ENCODE measurements at regions not wholly inside any gene's neighbourhood (a gene's known extent, or its start where the extent isn't known, plus 50 kb on each side); places are given as distances from the start of the nearest gene placed in this dataset.

DNA sequence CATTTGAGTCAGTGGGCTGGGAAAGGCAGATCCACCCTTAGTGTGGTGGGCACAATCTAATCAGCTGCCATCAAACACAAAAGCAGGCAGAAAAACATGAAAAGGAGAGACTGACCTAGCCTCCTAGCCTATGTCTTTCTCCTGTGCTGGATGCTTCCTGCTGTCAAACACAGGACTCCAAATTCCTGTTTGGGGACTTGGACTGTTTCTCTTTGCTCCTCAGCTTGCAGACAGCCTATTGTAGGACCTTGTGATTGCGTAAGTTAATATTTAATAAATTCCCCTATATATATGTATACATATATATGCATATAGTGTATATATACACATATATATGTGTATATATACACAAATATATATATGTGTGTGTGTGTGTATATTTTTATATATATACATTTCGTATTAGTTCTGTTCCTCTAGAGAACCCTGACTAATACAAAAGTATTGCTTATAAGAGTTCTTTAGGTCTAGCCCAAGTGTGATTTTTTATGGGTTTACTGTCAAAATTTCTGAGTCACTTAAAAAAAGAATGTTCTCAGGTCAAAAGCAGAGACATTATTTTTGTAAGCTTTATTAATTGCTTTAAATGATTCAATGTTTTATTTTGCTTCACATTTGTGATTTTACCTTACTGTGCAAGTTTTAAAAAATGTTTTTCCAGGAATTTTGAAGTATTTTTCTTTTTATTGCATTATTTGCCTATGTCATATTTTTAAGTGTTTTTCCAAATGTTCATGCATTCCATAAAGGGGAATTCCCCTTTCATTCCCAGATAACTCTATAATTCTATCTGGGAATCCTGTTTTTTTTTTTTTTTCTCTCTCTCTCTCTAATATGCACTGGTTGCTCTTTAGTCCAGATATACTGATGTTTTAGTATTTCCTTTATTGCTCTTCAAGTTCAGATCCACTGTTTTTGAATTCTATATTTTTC, 92.1 kb upstream of the ADAMTS5 start:
- H3K4me2 ChIP-seq (ENCODE audit: control insufficient read depth, extremely low read depth, insufficient read depth, low read depth, low read length), result no peak overlapping the region
- H3K4me1 ChIP-seq (ENCODE audit: control insufficient read depth, extremely low read depth, insufficient read depth, low read length), result peaks cover 8% of the 10 kb centered on the region
- FAIRE-seq, result no peak

GRCh38 chr21:27057997-27058396, 91.1 kb upstream of the ADAMTS5 start:
- Histone ChIP-seq H3K4me3 (ENCODE audit: control insufficient read depth in 2 of 3, extremely low read depth in 1 of 3, insufficient read depth in 2 of 3, low read depth in 1 of 3, low read length in 3 of 3) (no peak overlapping the region), H2AFZ (ENCODE audit: control insufficient read depth, low read length) (no peak overlapping the region), H3K9me3 (ENCODE audit: control insufficient read depth, low read depth, low read length) (no peaks in the 10 kb centered on the region), H3K9ac (ENCODE audit: control insufficient read depth, extremely low read depth, insufficient read depth, low read length) (no peak overlapping the region), H3K36me3 (ENCODE audit: control insufficient read depth in 2 of 2, extremely low read depth in 1 of 2, insufficient read depth in 2 of 2, low read length in 2 of 2) (no peaks in the 10 kb centered on the region), H3K27me3 (ENCODE audit: control insufficient read depth, extremely low read depth, insufficient read depth, low read length) (no peaks in the 10 kb centered on the region), H4K20me1 (ENCODE audit: control insufficient read depth, extremely low read depth, insufficient read depth, low read length) (no peaks in the 10 kb centered on the region), H3K79me2 (ENCODE audit: control insufficient read depth, insufficient read depth, low read length) (no peaks in the 10 kb centered on the region), H3K9me1 (ENCODE audit: control insufficient read depth, extremely low read depth, insufficient read depth, low read length) (no peaks in the 10 kb centered on the region), H3K4me2 (ENCODE audit: control insufficient read depth, extremely low read depth, insufficient read depth, low read depth, low read length) (no peak overlapping the region), H3K27ac (ENCODE audit: control insufficient read depth, insufficient read depth, low read length) (no peak overlapping the region), H3K4me1 (ENCODE audit: control insufficient read depth, extremely low read depth, insufficient read depth, low read length) (peaks cover 8% of the 10 kb centered on the region)
- DNase-seq (ENCODE audit: low read depth, low spot score), result no peak
- dilution Hi-C loops (cut with MboI; ENCODE audit: extremely low pct_ligation_motif_present, low sequenced_read_pairs), result no loop called here
- FAIRE-seq, result no peak
- no peak for TF ChIP-seq CTCF (optimal IDR thresholded peaks at IDR 0.05 in 1 of 3, IDR thresholded peaks at IDR 0.05 in 1 of 3, conservative IDR thresholded peaks at IDR 0.05 in 1 of 3; ENCODE audit: extremely low read depth in 1 of 3, insufficient read depth in 2 of 3, low read length in 3 of 3)
- TF ChIP-seq EZH2 (IDR thresholded peaks at IDR 0.05; ENCODE audit: low read length), result no peak

More for the DNA sequence above, 92.1 kb upstream of the ADAMTS5 start:
- Histone ChIP-seq H3K9me3 (ENCODE audit: control insufficient read depth, low read depth, low read length) (no peaks in the 10 kb centered on the region), H3K36me3 (ENCODE audit: control insufficient read depth in 2 of 2, extremely low read depth in 1 of 2, insufficient read depth in 2 of 2, low read length in 2 of 2) (no peaks in the 10 kb centered on the region), H3K9ac (ENCODE audit: control insufficient read depth, extremely low read depth, insufficient read depth, low read length) (no peak overlapping the region), H3K79me2 (ENCODE audit: control insufficient read depth, insufficient read depth, low read length) (no peaks in the 10 kb centered on the region), H3K27ac (ENCODE audit: control insufficient read depth, insufficient read depth, low read length) (no peak overlapping the region), H3K4me3 (ENCODE audit: control insufficient read depth in 2 of 3, extremely low read depth in 1 of 3, insufficient read depth in 2 of 3, low read depth in 1 of 3, low read length in 3 of 3) (no peak overlapping the region), H3K27me3 (ENCODE audit: control insufficient read depth, extremely low read depth, insufficient read depth, low read length) (no peaks in the 10 kb centered on the region), H4K20me1 (ENCODE audit: control insufficient read depth, extremely low read depth, insufficient read depth, low read length) (no peaks in the 10 kb centered on the region), H2AFZ (ENCODE audit: control insufficient read depth, low read length) (no peak overlapping the region), H3K9me1 (ENCODE audit: control insufficient read depth, extremely low read depth, insufficient read depth, low read length) (no peaks in the 10 kb centered on the region)
- no peak for DNase-seq (ENCODE audit: low read depth, low spot score)
- dilution Hi-C loops (cut with MboI; ENCODE audit: extremely low pct_ligation_motif_present, low sequenced_read_pairs), result no loop called here
- TF ChIP-seq CTCF (optimal IDR thresholded peaks at IDR 0.05 in 1 of 3, IDR thresholded peaks at IDR 0.05 in 1 of 3, conservative IDR thresholded peaks at IDR 0.05 in 1 of 3; ENCODE audit: extremely low read depth in 1 of 3, insufficient read depth in 2 of 3, low read length in 3 of 3) (no peak), EZH2 (IDR thresholded peaks at IDR 0.05; ENCODE audit: low read length) (no peak)
